GM19372 (cell line): ENCODE measurements at regions not wholly inside any gene's neighbourhood (a gene's known extent, or its start where the extent isn't known, plus 50 kb on each side); places are given as distances from the start of the nearest gene placed in this dataset.

Experiments used
- ATAC-seq: cut with Tn5 transposase; IDR thresholded peaks from one replicate; pipeline ENCODE4 v1.9.1; 2021; ENCODE audit warnings: mild to moderate bottlenecking, low read depth, moderate library complexity; ENCODE audit not compliant: unreplicated experiment

GRCh38 chr1:214974002-214974401, 108.5 kb upstream of the KCNK2 start:
- no peak for ATAC-seq

- ATAC-seq, result no peak
These were observed 105.9 kb upstream of the KCNK2 start for GRCh38 chr1:214976665-214977064.

- no peak for ATAC-seq
These were observed 105.4 kb upstream of the KCNK2 start for GRCh38 chr1:214977110-214977509.

- ATAC-seq, result no peak
These were observed 104.7 kb upstream of the KCNK2 start for GRCh38 chr1:214977700-214978374.

GRCh38 chr1:214979191-214979590, 103.3 kb upstream of the KCNK2 start:
- ATAC-seq, result no peak

GRCh38 chr1:214980921-214981320, 101.6 kb upstream of the KCNK2 start:
- ATAC-seq, result no peak

- no peak for ATAC-seq
These were observed 99.2 kb upstream of the KCNK2 start for GRCh38 chr1:214983126-214983869.

- no peak for ATAC-seq
These were observed 93.2 kb upstream of the KCNK2 start for GRCh38 chr1:214989341-214989740.

- ATAC-seq, result no peak
These were observed 91.9 kb upstream of the KCNK2 start for GRCh38 chr1:214990619-214991018.

GRCh38 chr1:214991691-214992315, 90.7 kb upstream of the KCNK2 start:
- no peak for ATAC-seq

- no peak for ATAC-seq
These were observed 89.1 kb upstream of the KCNK2 start for GRCh38 chr1:214993419-214993818.

GRCh38 chr1:214997685-214998084, 84.9 kb upstream of the KCNK2 start:
- no peak for ATAC-seq

- peak; percentile 85 for ATAC-seq
These were observed 81.0 kb upstream of the KCNK2 start for GRCh38 chr1:215001419-215002021.

GRCh38 chr1:215002471-215002870, 80.1 kb upstream of the KCNK2 start:
- no peak for ATAC-seq

- ATAC-seq, result no peak
These were observed 78.9 kb upstream of the KCNK2 start for GRCh38 chr1:215003686-215004085.

GRCh38 chr1:215004121-215004827, 78.3 kb upstream of the KCNK2 start:
- no peak for ATAC-seq

- no peak for ATAC-seq
These were observed 77.5 kb upstream of the KCNK2 start for GRCh38 chr1:215005078-215005477.

GRCh38 chr1:215005656-215006345, 76.7 kb upstream of the KCNK2 start:
- ATAC-seq, result no peak

- no peak for ATAC-seq
These were observed 74.7 kb upstream of the KCNK2 start for GRCh38 chr1:215007880-215008279.

GRCh38 chr1:215018555-215018954, 64.0 kb upstream of the KCNK2 start:
- ATAC-seq, result no peak
